Posterior vena cava (tissue), 2 donors: ENCODE measurements at regions not wholly inside any gene's neighbourhood (a gene's known extent, or its start where the extent isn't known, plus 50 kb on each side); places are given as distances from the start of the nearest gene placed in this dataset.

Experiments used
- DNase-seq: peaks from one replicate; pipeline ENCODE4 v3.0.0-alpha.2; 2020; ENCODE audit warnings: low spot score
- intact Hi-C, 2 donors: fragments of 100-400 bp; cut with DNase I; formaldehyde crosslinking; loops; one replicate each; pipeline versions ENCODE4 v1.14.1 to v1.14.2; 2022 to 2023
- donor health status: DM: yes; HTN: yes; CAD: no.
- donor health status: DM: yes; HTN: yes; CAD: no.

- DNase-seq: no peak
- intact Hi-C loops: no loop called here
These were observed 617.6 kb downstream of the LRFN5 start for GRCh38 chr14:42224053-42224888.

- DNase-seq: no peak
- intact Hi-C loops: no loop called here
These were observed 616.3 kb downstream of the LRFN5 start for GRCh38 chr14:42222924-42223471.

- intact Hi-C loops: no loop called here
- no peak for DNase-seq
These were observed 608.4 kb downstream of the LRFN5 start for GRCh38 chr14:42214981-42215491.

GRCh38 chr14:42200957-42201356 is 594.3 kb downstream of the LRFN5 start:
- DNase-seq: no peak
- intact Hi-C loops: no loop called here

GRCh38 chr14:42198010-42198409 is 591.3 kb downstream of the LRFN5 start:
- DNase-seq: no peak
- intact Hi-C loops: no loop called here

DNA sequence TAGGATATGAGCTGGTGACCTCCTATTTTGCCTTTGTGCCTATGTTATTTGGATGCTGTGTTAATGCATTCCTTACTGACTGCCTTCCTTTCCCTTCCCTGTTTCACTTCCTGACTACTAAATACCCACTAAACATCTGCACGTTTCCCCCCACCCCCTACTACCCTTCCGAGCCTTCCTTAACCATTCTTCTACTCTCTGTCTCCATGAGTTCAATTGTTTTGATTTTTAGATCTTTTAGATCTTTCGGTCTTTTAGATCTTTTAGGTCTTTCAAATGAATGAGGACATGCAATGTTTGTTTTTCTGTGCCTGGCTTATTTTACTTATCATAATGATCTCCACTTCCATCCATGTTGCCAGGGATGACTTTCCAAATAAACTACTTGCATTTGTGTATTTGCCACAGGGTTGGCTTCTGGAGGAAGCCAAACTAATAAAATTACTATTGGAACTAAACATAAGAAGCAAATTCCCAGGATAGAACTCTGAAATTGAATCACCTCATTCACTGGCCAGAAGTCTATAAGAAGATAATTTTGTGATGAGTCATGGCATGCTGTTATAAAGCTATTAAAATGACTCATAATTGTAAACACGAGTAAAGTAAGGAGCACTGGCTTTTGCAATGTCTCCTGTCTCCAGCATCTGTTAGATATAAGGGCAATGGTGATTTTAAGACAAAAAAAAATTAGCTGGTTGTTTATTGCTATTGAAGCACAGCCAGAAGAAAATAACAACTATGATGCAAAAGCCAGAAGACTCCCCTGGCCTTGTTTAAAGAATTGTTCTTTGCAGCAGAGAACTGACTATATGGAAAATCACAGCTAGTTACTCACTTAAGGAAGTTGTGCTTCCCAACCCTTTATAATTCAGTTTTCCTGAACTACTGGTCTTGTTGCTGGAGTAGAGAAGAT is 586.3 kb downstream of the LRFN5 start:
- DNase-seq: no peak
- intact Hi-C loops: no loop called here

- intact Hi-C loops: no loop called here
- no peak for DNase-seq
These were observed 584.1 kb downstream of the LRFN5 start for GRCh38 chr14:42190744-42191143.

DNA sequence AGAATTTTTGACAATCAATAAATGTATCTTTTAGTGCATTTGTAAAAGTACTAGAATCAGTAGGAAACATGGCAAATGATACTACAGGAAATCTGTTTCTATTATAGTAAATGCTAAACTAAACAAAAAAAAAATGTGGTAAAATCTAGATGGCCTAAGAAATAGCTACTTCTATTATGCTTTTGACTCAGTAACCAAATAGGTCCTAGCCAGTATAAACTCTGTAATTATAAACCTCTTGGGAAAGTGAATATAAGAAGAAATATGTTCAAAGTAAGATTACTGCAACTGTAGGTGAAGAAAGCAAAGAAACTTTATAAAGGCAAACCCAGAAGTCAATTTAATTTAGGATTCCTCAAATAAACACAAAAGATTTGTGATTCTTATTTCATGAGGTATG is 581.2 kb downstream of the LRFN5 start:
- no peak for DNase-seq
- intact Hi-C loops: no loop called here

DNA sequence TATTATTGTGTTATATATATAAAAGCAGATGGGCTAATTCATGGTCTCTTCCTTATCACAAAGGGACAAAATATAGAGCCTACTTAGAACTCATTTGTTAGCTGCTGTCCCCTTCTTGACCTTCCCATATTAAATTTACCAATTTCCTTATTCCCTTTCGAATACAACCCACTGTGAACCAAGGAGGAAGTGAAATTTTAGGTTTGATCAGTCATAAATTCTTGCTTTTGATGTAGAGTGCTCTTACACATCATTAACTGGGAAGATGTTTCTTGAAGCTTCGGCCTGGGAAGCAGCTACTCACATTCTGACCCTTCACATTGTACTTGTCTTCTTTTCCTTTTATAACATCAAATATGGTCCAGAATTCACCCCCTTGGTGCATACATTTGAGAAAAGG is 579.0 kb downstream of the LRFN5 start:
- no peak for DNase-seq
- intact Hi-C loops: no loop called here

- intact Hi-C loops: no loop called here
- DNase-seq: no peak
These were observed 567.7 kb downstream of the LRFN5 start for GRCh38 chr14:42174357-42174756.

GRCh38 chr14:42173206-42173605 is 566.5 kb downstream of the LRFN5 start:
- no peak for DNase-seq
- intact Hi-C loops: no loop called here

DNA sequence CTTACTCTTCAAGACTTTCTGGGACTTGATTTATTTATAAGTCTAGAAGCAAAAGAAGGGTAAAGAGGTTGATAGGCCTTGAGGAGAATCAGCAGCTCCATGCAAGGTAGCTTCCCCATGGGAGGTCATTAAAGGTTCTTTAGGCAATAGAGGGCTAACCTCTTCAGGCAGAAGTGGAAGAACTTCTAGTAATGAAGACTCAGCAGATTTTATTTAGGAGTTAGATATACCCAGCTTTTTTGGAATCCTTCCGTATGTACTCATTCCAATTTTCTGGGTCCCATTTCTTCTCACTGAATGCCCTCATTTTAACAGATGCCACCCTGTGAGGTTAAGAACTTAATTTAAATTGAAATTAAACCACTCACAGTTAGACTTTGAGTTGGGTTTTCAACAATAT is 565.6 kb downstream of the LRFN5 start:
- DNase-seq: no peak
- intact Hi-C loops: no loop called here

GRCh38 chr14:42163136-42163535 is 556.5 kb downstream of the LRFN5 start:
- DNase-seq: no peak
- intact Hi-C loops: no loop called here

DNA sequence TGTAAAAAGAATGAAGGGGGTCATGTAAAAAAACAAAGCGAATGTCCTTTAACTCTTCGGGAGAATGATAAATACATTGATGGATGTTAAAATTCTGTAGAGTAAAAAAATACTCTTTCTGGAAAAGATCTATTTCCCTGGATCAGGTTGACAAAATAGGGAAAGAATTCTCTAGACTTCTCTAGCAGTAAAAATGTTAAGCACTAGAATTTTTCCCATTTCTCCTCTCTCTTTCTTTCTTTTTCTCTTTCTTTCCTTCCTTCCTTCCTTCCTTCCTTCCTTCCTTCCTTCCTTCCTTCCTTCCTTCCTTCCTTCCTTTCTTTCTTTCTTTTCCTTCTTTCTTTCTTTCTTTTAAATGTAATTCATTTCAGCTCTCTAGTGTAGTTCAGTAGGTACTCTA is 552.5 kb downstream of the LRFN5 start:
- intact Hi-C loops: no loop called here
- no peak for DNase-seq

GRCh38 chr14:42149609-42150261 is 543.1 kb downstream of the LRFN5 start:
- DNase-seq: no peak
- intact Hi-C loops: no loop called here

- DNase-seq: no peak
- intact Hi-C loops: no loop called here
These were observed 539.1 kb downstream of the LRFN5 start for GRCh38 chr14:42145766-42146165.

DNA sequence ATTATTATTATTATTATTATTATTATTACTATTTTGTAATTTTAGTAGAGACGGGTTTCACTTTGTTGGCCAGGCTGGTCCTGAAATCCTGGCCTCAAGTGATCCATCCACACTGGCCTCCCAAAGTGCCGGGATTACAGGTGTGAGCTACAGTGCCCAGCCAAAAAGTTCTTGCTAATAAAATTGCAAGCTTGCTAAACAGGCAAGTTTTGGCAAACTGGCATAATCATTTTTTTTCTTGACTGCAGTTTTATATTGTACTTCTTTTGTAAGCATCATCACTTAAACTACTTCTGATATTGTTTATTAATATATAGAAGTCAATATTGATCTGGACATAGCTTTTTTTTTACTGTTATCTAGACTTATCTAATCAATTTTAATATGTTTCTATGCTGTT is 536.4 kb downstream of the LRFN5 start:
- intact Hi-C loops: no loop called here
- DNase-seq: no peak

DNA sequence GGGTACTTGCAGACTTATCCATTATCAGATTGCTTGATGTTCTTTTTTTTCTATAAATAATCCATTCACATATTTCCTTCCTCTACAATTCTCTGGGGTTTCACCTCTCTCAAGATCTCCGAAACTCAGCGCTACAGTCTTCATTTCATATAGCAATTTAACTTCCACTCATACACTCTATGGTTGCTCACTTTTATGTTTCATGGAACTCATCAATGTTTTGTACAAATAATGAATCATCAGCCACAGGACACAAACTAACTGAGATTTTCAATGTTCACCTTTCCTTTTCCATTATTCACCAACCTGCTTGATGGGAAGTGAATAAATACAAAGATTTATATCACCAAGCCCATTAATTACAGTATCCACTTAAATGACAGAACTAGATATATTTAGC is 534.7 kb downstream of the LRFN5 start:
- intact Hi-C loops: no loop called here
- DNase-seq: no peak

- no peak for DNase-seq
- intact Hi-C loops: no loop called here
These were observed 534.2 kb downstream of the LRFN5 start for GRCh38 chr14:42140831-42141279.

DNA sequence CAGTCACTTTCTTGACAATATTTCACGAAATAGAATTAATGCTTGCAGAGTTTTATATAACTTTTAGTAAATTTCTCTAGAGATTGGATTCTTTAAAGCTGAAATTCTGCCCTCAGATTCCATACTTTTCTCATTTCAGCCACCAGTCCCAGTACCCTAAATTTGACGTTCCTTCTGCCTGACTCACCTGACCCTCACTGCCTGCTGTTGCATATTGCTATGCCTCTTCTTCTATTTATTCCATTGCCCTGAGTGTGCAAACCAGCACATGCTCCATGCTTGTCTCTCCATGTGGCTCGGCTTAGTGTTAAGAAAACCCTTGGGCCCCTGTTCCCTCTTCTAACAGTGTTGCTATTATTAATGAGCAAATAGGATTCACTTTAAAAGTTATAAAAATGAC is 533.3 kb downstream of the LRFN5 start:
- no peak for DNase-seq
- intact Hi-C loops: no loop called here
